ENCODE measurements at regions not wholly inside any gene's neighbourhood (a gene's known extent, or its start where the extent isn't known, plus 50 kb on each side); places are given as distances from the start of the nearest gene placed in this dataset.

DNA sequence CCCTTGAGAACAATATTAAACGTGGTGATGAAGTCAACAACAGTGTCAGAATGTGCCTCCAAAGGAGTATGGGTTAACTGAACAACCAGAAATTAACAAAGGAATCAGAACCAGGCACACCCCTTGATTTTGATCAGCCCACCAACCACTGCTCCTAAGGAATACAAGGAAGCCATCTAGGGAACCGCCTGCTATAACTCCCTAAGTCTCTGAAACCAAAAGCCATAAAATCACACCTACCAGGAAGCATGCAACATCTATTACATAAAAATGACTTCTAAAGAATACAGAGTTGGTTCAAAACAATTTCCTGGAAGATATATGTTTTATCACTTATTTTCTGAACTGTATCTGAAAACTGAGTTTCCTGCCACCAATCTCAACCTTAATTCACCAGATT is 360.0 kb downstream of the EPHA4 start:
- H3K4me3 ChIP-seq (ENCODE audit: low read depth, low read length, poor library complexity, severe bottlenecking): no peak overlapping the region

DNA sequence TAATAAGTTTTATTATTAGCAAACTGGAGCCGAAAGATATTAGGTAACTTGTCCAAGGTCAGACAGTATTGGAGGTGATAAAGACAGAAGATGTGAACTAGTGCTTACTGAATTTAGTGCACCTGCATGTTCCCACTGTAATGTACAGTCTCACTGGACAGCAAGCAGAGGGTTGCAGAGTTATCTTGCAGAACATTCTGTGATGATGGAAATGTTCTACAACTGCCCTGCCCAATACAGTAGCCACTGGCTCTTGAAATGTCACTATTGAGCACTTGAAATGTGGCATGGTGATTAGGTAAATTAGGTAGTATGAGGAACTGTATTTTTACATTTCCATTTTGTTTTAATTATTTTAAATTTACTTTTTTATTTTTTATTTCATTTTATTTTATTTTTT is 356.6 kb downstream of the EPHA4 start:
- Histone ChIP-seq H3K4me3 (ENCODE audit: low read depth, low read length, poor library complexity, severe bottlenecking) (no peak overlapping the region), H3K9me2 (ENCODE audit: low read depth, low read length) (no peaks in the 10 kb centered on the region), H3F3A (ENCODE audit: insufficient read depth, low read length) (no peaks in the 10 kb centered on the region), H3K4me2 (ENCODE audit: low read length) (no peak overlapping the region), H3K9ac (ENCODE audit: low read length) (no peak overlapping the region), H4K20me1 (ENCODE audit: insufficient read depth, low read length) (no peaks in the 10 kb centered on the region), H2AFZ (ENCODE audit: low read length) (no peak overlapping the region), H3K36me3 (ENCODE audit: insufficient read depth, low read length) (no peaks in the 10 kb centered on the region), H3K79me2 (ENCODE audit: insufficient read depth, low read length) (no peaks in the 10 kb centered on the region), H3K9me3 (ENCODE audit: low read length) (no peaks in the 10 kb centered on the region), H3K27me3 (ENCODE audit: insufficient read depth, low read length) (no peaks in the 10 kb centered on the region), H3K27ac (ENCODE audit: low read depth, low read length, poor library complexity, severe bottlenecking) (no peak overlapping the region), H3K4me1 (ENCODE audit: insufficient read depth, low read length, severe bottlenecking) (no peaks in the 10 kb centered on the region)
- TF ChIP-seq, protein P1, sequence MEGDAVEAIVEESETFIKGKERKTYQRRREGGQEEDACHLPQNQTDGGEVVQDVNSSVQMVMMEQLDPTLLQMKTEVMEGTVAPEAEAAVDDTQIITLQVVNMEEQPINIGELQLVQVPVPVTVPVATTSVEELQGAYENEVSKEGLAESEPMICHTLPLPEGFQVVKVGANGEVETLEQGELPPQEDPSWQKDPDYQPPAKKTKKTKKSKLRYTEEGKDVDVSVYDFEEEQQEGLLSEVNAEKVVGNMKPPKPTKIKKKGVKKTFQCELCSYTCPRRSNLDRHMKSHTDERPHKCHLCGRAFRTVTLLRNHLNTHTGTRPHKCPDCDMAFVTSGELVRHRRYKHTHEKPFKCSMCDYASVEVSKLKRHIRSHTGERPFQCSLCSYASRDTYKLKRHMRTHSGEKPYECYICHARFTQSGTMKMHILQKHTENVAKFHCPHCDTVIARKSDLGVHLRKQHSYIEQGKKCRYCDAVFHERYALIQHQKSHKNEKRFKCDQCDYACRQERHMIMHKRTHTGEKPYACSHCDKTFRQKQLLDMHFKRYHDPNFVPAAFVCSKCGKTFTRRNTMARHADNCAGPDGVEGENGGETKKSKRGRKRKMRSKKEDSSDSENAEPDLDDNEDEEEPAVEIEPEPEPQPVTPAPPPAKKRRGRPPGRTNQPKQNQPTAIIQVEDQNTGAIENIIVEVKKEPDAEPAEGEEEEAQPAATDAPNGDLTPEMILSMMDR (IDR thresholded peaks at IDR 0.05; ENCODE audit: low read length): no peak
- no peak for TF ChIP-seq EZH2 (IDR thresholded peaks at IDR 0.05; ENCODE audit: borderline replicate concordance, low read length)

More for the DNA sequence above, 360.0 kb downstream of the EPHA4 start:
- Histone ChIP-seq H2AFZ (ENCODE audit: low read length) (no peak overlapping the region), H3K9ac (ENCODE audit: low read length) (no peak overlapping the region), H3K27me3 (ENCODE audit: insufficient read depth, low read length) (no peaks in the 10 kb centered on the region), H3K36me3 (ENCODE audit: insufficient read depth, low read length) (no peaks in the 10 kb centered on the region), H4K20me1 (ENCODE audit: insufficient read depth, low read length) (no peaks in the 10 kb centered on the region), H3K4me2 (ENCODE audit: low read length) (no peak overlapping the region), H3K27ac (ENCODE audit: low read depth, low read length, poor library complexity, severe bottlenecking) (no peak overlapping the region), H3K9me3 (ENCODE audit: low read length) (no peaks in the 10 kb centered on the region), H3K9me2 (ENCODE audit: low read depth, low read length) (no peaks in the 10 kb centered on the region), H3F3A (ENCODE audit: insufficient read depth, low read length) (no peaks in the 10 kb centered on the region), H3K4me1 (ENCODE audit: insufficient read depth, low read length, severe bottlenecking) (no peaks in the 10 kb centered on the region), H3K79me2 (ENCODE audit: insufficient read depth, low read length) (no peaks in the 10 kb centered on the region)
- TF ChIP-seq, protein P1 (IDR thresholded peaks at IDR 0.05; ENCODE audit: low read length): no peak
- TF ChIP-seq EZH2 (IDR thresholded peaks at IDR 0.05; ENCODE audit: borderline replicate concordance, low read length): no peak

DNA sequence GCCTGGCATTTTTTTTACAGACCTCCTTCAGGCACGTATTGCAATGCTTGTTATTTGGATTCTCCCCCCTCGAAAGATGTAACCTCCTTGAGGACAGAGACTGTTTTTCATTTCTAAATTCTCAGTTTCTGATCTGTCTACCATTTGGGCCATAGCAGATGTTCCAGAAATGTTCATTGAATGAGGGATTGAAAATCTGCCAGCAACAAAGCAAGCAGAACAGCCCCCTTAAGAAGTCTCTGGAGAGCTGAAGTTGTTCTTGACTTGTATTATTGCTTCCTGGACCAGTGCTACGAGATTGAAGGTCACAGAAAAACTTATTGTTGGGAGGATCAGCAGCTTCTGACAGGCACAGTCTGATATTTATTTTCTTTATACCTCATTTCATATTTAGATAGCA is 355.5 kb downstream of the EPHA4 start:
- H3K4me2 ChIP-seq (ENCODE audit: low read length): no peak overlapping the region
- no peaks in the 10 kb centered on the region for H4K20me1 ChIP-seq (ENCODE audit: insufficient read depth, low read length)
- H3K27me3 ChIP-seq (ENCODE audit: insufficient read depth, low read length): no peaks in the 10 kb centered on the region
- TF ChIP-seq, protein P1 (IDR thresholded peaks at IDR 0.05; ENCODE audit: low read length): no peak
- no peak for TF ChIP-seq EZH2 (IDR thresholded peaks at IDR 0.05; ENCODE audit: borderline replicate concordance, low read length)
- H3K4me1 ChIP-seq (ENCODE audit: insufficient read depth, low read length, severe bottlenecking): no peaks in the 10 kb centered on the region
- H3F3A ChIP-seq (ENCODE audit: insufficient read depth, low read length): no peaks in the 10 kb centered on the region
- H3K9me2 ChIP-seq (ENCODE audit: low read depth, low read length): no peaks in the 10 kb centered on the region
- H2AFZ ChIP-seq (ENCODE audit: low read length): no peak overlapping the region
- no peak overlapping the region for H3K27ac ChIP-seq (ENCODE audit: low read depth, low read length, poor library complexity, severe bottlenecking)
- H3K9me3 ChIP-seq (ENCODE audit: low read length): no peaks in the 10 kb centered on the region
- no peaks in the 10 kb centered on the region for H3K79me2 ChIP-seq (ENCODE audit: insufficient read depth, low read length)
- H3K9ac ChIP-seq (ENCODE audit: low read length): no peak overlapping the region
- no peaks in the 10 kb centered on the region for H3K36me3 ChIP-seq (ENCODE audit: insufficient read depth, low read length)
- H3K4me3 ChIP-seq (ENCODE audit: low read depth, low read length, poor library complexity, severe bottlenecking): no peak overlapping the region

Data from OCI-LY1 (cell line).